Activated naive CD8-positive, alpha-beta T cell (primary cell): ENCODE measurements at regions not wholly inside any gene's neighbourhood (a gene's known extent, or its start where the extent isn't known, plus 50 kb on each side); places are given as distances from the start of the nearest gene placed in this dataset.
"Not testable (repeated sequence)": the region's sequence is repeated elsewhere in the genome, so short reads cannot be mapped to it uniquely, and the experiment has no call there.

Experiments used
- H3K27ac Mint-ChIP-seq: one replicate; pipeline ENCODE4 v1.8.0; 2021; ENCODE audit warnings: mixed read lengths
- H3K27me3 Mint-ChIP-seq: one replicate; pipeline ENCODE4 v1.8.0; 2021; ENCODE audit warnings: mixed read lengths
- H3K36me3 Mint-ChIP-seq: one replicate; pipeline ENCODE4 v1.8.0; 2021; ENCODE audit warnings: mixed read lengths
- H3K4me1 Mint-ChIP-seq: one replicate; pipeline ENCODE4 v1.8.0; 2021; ENCODE audit warnings: low read depth, mixed read lengths
- H3K4me3 Mint-ChIP-seq: one replicate; pipeline ENCODE4 v1.8.0; 2021; ENCODE audit warnings: mild to moderate bottlenecking, mixed read lengths
- H3K9me3 Mint-ChIP-seq: one replicate; pipeline ENCODE4 v1.8.0; 2021; ENCODE audit warnings: low read depth, mixed read lengths

DNA sequence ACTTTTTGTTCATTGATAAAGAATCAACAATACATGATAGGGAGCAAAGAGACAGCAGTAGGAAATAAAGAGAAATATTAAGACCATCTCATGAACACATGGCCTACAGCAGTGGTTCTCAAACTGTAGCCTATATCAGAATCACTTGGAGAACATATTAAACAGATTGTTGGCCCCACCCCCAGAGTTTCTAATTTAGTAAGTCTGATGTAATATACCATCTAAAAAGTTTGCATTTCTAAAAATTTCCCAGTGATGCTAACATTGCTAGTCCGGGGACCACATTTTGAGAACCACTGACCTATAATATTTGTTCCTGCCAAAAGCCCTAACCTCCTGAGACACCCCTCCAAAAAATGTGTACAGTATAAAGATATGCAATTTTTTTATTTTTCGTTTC, 306.2 kb upstream of the NREP start:
- Mint-ChIP-seq H3K4me1 (no peaks in the 10 kb centered on the region), H3K4me3 (no peak overlapping the region), H3K27me3 (peaks cover 2% of the 10 kb centered on the region)

DNA sequence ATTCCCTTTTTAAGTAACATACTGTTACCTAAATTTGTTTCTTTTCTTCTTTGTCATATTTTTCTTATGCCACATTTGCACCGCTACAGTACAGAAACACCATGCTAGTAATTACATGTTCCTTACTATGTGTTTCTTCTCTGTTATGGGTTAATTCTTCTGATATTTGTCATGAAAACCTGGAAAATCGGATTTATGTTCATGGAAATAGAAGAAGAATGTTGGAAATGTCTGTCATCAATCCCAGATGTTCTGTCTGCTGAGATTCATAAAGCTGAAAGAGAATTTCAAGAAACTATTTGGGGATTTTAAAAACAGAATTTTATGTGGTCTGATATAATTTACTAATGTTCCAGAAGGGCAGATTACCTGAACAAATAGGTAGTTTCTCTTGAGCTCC, 305.2 kb upstream of the NREP start:
- Mint-ChIP-seq H3K9me3 (no peaks in the 10 kb centered on the region), H3K27ac (no peak overlapping the region), H3K36me3 (no peaks in the 10 kb centered on the region), H3K27me3 (peaks cover under 1% of the 10 kb centered on the region), H3K4me3 (no peak overlapping the region), H3K4me1 (no peaks in the 10 kb centered on the region)

More for the DNA sequence above, 306.2 kb upstream of the NREP start:
- H3K9me3 Mint-ChIP-seq: no peaks in the 10 kb centered on the region
- no peak overlapping the region for H3K27ac Mint-ChIP-seq
- H3K36me3 Mint-ChIP-seq: no peaks in the 10 kb centered on the region

DNA sequence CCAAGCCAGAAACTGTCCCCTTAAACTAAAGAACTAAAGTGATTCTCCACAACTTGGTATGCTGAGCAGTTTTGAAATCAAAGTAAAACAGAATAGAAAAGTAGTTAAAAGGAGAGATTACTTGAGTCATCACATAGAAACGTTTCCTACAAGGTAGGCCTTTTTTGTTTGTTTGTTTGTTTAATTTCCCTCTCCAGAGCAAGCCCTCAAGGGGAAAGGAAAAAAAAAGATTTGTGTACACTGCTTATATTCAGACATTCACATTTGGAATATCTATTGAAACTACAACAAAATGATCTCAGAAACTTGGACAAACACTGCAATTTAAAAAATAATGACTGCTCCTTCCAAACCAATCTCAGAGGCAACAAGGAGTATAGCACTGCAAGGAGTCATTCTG, 304.7 kb upstream of the NREP start:
- Mint-ChIP-seq H3K27ac (no peak overlapping the region), H3K27me3 (no peaks in the 10 kb centered on the region), H3K36me3 (no peaks in the 10 kb centered on the region), H3K9me3 (no peaks in the 10 kb centered on the region), H3K4me1 (no peaks in the 10 kb centered on the region), H3K4me3 (no peak overlapping the region)

DNA sequence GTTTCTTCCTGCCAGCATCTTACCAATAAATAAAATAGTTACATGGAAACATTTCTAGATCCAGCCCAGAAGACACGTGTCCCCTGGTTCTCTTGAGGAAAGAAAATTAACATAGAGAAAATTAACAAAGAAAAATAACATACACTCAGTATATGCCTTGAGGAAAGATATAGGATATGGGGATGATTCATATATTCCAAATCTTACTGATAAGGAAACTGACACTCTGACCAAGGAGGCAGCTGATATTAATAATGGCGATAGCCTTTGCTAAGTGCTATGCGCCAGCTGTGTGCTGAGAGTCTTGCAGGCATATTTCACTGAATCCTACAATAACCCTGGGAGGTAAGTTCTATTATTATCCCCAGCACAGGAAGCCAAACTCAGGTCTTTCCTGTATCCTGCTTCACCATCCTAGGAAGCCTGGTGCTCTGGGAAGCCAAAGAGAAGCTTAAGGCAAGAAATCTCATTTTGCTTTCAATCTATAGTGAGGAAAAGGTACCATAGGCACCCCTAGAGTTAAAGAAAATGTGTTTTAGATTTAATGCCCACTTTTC, 302.7 kb upstream of the NREP start:
- Mint-ChIP-seq H3K27me3 (peaks cover 7% of the 10 kb centered on the region), H3K4me1 (no peaks in the 10 kb centered on the region), H3K27ac (no peak overlapping the region), H3K4me3 (no peak overlapping the region), H3K36me3 (no peaks in the 10 kb centered on the region), H3K9me3 (peaks cover 8% of the 10 kb centered on the region)

DNA sequence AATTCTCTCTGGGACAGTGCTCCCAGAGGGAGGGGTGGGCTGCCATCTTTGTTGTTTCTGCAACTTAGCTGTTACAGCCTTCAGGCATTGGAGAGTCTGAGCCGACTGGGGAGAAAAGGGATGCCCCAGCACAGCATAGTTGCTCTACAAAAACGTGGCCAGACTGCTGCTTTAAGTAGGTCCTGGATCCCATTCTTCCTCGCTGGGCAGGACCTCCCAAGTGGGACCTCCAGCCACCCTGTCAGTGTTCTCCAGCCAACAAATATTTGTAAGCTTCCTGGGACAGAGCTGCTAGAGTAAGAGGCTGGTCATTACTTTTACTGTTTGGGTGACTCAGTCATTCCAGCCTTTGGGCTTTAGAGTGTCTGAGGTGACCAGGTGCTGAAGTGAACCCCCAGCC, 292.7 kb upstream of the NREP start:
- Mint-ChIP-seq H3K4me3 (no peak overlapping the region), H3K36me3 (no peaks in the 10 kb centered on the region), H3K9me3 (no peaks in the 10 kb centered on the region), H3K4me1 (no peaks in the 10 kb centered on the region), H3K27ac (no peak overlapping the region), H3K27me3 (peaks cover 7% of the 10 kb centered on the region)

DNA sequence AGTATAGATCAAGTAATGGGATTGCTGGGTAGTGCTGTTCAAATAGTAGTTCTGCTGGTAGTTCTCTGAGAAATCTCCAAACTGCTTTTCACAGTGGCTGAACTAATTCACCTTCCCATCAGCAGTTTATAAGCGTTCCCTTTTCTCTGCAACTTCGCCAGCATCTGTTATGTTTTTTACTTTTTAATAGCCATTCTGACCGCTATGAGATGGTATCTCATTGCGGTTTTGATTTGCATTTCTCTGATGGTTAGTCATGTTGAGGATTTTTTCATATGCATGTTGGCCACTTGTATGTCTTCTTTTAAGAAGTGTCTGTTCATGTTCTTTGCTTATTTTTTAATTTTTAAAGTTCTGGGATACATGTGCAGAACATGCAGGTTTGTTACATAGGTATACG, 279.2 kb upstream of the NREP start:
- no peak overlapping the region for H3K4me3 Mint-ChIP-seq
- H3K27me3 Mint-ChIP-seq: peaks cover 1% of the 10 kb centered on the region
- no peaks in the 10 kb centered on the region for H3K36me3 Mint-ChIP-seq
- no peak overlapping the region for H3K27ac Mint-ChIP-seq
- no peaks in the 10 kb centered on the region for H3K4me1 Mint-ChIP-seq
- peaks cover 3% of the 10 kb centered on the region for H3K9me3 Mint-ChIP-seq

DNA sequence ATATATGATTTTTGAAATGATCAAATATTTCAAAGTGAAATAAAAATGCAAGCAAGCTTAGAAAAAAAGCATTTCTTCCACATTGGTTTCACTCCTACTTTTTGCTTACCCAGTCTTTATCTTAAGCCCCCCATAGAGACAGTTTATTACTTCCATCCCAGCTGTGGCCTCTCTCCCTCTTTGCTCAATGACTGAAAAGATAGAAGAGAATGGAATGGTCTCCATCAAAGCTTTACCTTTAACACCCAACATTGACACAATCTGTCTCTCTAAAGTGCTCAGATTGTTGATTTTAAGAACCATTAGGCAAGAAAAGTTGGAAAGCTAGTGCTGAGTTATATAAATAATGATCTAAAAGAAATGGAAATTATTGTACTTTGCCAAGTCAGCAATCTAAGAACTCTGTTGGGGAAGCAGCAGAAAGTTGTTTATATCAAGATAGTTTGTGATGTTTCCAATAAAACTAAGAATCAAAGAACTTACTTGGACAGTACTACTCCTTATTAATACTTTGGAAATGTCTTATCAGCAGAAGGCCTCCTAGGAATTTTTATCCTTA, 277.5 kb upstream of the NREP start:
- no peaks in the 10 kb centered on the region for H3K4me1 Mint-ChIP-seq
- H3K27ac Mint-ChIP-seq: peak overlapping the region; percentile 36
- H3K36me3 Mint-ChIP-seq: no peaks in the 10 kb centered on the region
- peaks cover 6% of the 10 kb centered on the region for H3K9me3 Mint-ChIP-seq
- H3K4me3 Mint-ChIP-seq: no peak overlapping the region
- H3K27me3 Mint-ChIP-seq: peaks cover 1% of the 10 kb centered on the region

DNA sequence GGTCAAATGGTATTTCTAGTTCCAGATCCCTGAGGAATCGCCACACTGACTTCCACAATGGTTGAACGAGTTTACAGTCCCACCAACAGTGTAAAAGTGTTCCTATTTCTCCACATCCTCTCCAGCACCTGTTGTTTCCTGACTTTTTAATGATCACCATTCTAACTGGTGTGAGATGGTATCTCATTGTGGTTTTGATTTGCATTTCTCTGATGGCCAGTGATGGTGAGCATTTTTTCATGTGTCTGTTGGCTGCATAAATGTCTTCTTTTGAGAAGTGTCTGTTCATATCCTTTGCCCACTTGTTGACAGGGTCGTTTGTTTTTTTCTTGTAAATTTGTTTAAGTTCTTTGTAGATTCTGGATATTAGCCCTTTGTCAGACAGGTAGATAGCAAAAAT, 269.9 kb upstream of the NREP start:
- not testable (repeated sequence) for H3K4me3 Mint-ChIP-seq, H3K4me1 Mint-ChIP-seq, H3K27ac Mint-ChIP-seq, H3K27me3 Mint-ChIP-seq, H3K36me3 Mint-ChIP-seq
- H3K9me3 Mint-ChIP-seq: peaks cover 12% of the 10 kb centered on the region

DNA sequence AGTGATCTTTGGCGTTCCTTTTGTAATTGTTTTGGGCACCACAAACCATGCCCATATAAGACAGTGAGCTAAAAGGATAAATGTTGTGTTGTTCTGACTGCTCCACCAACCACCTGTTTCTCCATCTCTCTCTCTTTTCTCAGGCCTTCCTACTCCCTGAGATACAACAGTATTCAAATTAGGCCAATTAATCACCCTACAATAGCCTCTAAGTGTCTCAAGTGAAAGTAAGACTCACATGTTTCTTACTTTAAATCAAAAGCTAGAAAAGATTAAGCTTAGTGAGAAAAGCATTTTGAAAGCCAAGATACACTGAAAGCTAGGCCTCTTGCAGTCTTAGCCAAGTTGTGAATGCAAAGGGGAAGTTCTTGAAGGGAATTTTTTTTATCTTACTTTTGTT, 268.8 kb upstream of the NREP start:
- Mint-ChIP-seq H3K4me1 (no peaks in the 10 kb centered on the region), H3K27ac (no peak overlapping the region), H3K9me3 (peaks cover 12% of the 10 kb centered on the region), H3K4me3 (no peak overlapping the region), H3K27me3 (no peaks in the 10 kb centered on the region), H3K36me3 (no peaks in the 10 kb centered on the region)

DNA sequence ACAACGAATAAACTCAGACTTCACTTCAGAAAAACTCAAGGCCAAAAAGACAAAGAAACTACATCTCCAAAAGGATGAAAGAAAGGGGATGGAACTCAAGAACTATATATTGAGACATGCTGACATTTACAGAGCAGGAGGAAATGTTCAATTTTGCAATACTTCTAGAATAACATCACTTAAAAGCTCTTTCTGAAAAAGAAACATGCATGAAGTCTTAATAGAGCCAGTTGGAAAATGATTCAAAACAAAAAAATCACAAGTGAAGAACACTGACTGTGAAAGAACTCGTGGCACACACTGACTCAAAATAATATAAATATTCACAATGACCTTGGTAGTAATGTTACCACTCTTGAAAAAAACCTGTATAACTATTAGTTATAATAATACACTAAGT, 267.8 kb upstream of the NREP start:
- no peak overlapping the region for H3K4me3 Mint-ChIP-seq
- H3K27ac Mint-ChIP-seq: no peak overlapping the region
- peaks cover 5% of the 10 kb centered on the region for H3K9me3 Mint-ChIP-seq
- no peaks in the 10 kb centered on the region for H3K4me1 Mint-ChIP-seq
- H3K27me3 Mint-ChIP-seq: no peaks in the 10 kb centered on the region
- no peaks in the 10 kb centered on the region for H3K36me3 Mint-ChIP-seq

DNA sequence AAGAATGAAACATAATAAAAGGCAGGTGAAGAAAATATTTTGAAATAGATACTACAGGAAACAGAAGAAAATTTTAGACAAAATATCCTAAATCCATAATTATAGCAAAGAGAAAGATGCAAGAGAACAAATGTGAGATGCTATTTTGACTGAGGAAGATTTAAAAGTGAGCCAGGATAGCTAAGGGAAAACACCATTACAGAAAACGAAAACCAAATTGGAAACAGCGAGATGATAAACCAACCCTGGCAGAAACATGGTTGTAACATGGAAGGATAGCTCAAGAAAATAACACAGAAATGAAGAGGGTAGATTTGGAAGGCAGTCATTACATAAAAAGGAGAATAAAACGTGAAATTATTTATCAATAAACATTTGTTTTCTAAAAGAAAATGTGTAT, 267.2 kb upstream of the NREP start:
- Mint-ChIP-seq H3K36me3 (no peaks in the 10 kb centered on the region), H3K27me3 (no peaks in the 10 kb centered on the region), H3K4me3 (no peak overlapping the region), H3K9me3 (peaks cover 5% of the 10 kb centered on the region), H3K4me1 (no peaks in the 10 kb centered on the region), H3K27ac (no peak overlapping the region)

DNA sequence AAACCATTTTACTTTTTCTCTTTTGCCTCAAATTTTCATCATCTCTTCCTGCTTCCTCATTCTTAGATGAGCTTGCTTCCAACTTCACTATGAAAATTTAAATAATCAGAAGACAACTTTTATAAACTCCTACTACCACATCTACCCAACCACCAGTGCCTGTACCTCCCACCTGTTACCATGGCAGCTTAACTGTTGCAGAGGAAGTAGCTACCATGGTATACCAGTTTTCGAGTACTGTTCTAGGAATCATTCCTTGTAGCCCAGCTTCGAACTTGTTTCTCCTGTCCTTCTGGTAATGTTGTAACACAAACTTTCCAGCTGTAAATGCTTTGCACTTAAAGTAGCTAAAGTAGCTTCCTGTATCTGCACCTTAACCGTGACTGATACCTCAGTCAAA, 266.8 kb upstream of the NREP start:
- no peak overlapping the region for H3K4me3 Mint-ChIP-seq
- no peaks in the 10 kb centered on the region for H3K36me3 Mint-ChIP-seq
- no peaks in the 10 kb centered on the region for H3K4me1 Mint-ChIP-seq
- H3K27ac Mint-ChIP-seq: no peak overlapping the region
- H3K27me3 Mint-ChIP-seq: no peaks in the 10 kb centered on the region
- peaks cover 5% of the 10 kb centered on the region for H3K9me3 Mint-ChIP-seq

DNA sequence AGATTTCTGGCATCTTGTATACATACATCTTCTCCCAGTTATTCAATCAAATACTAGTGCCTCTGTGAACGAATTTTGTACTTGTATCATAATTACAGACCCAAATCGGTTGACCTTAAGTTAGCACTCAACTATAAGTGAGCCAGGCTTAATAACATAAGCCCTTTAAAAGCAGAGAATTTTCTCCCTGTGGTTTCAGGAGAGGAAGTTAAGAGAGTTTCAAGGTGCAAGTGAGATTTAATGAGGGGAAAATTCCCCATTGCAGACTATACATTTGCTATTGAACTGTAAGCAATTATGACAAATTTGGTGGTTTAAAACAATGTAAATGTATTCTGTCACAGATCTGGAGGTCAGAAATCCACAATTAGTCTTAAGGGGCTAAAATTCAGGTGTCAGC, 261.9 kb upstream of the NREP start:
- no peaks in the 10 kb centered on the region for H3K9me3 Mint-ChIP-seq
- H3K4me1 Mint-ChIP-seq: no peaks in the 10 kb centered on the region
- no peak overlapping the region for H3K4me3 Mint-ChIP-seq
- H3K27ac Mint-ChIP-seq: no peak overlapping the region
- no peaks in the 10 kb centered on the region for H3K36me3 Mint-ChIP-seq
- no peaks in the 10 kb centered on the region for H3K27me3 Mint-ChIP-seq

DNA sequence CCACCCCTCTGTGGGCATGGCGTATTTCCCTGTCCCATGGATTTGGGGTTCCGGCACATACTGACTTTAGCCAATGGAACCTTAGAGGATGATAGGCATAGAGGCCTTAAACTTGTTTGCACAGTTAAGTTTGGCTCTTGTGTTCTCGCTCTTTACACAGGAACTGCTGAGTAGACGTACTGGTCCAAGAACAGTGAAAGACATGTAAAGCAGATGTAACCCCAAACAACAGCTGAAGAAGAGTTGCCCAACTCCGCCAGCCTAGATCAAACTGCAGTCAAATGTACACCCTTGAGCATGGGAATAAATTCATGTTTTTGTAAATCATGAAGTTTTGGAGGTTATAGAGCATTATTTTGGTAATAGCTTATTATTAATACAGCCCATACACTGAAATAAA, 260.0 kb upstream of the NREP start:
- Mint-ChIP-seq H3K4me3 (no peak overlapping the region), H3K4me1 (no peaks in the 10 kb centered on the region), H3K27me3 (no peaks in the 10 kb centered on the region), H3K36me3 (no peaks in the 10 kb centered on the region), H3K9me3 (no peaks in the 10 kb centered on the region), H3K27ac (no peak overlapping the region)

DNA sequence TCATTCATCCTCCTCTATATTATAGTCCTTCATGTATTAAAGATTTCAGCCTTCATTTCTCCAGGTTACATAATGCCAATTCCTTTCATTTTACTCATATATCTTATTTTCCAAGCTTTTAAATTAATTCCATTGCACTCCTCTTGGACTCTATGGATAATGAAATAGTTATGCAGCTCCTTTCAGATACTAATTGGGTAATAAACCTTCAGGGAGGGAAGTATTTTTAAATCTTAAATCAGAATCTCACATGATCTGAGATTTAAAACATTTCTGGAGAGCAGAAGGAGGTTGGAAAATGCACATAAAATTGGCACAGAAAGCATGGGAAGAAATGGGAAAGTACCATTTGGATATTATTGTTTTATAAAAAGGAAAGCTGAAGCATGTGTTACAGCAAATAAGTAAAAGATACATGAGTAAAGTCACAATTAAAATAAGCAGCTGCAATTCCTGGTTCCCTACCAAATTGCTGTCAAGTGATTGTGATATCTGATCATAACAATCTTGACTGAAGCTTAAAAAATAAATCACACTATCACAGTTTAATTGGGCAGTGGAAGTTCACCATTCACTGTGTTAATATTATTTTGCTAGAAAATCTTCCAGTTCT, 257.9 kb upstream of the NREP start:
- Mint-ChIP-seq H3K36me3 (no peaks in the 10 kb centered on the region), H3K27ac (no peak overlapping the region), H3K9me3 (no peaks in the 10 kb centered on the region), H3K4me1 (no peaks in the 10 kb centered on the region), H3K4me3 (no peak overlapping the region), H3K27me3 (peaks cover 1% of the 10 kb centered on the region)

DNA sequence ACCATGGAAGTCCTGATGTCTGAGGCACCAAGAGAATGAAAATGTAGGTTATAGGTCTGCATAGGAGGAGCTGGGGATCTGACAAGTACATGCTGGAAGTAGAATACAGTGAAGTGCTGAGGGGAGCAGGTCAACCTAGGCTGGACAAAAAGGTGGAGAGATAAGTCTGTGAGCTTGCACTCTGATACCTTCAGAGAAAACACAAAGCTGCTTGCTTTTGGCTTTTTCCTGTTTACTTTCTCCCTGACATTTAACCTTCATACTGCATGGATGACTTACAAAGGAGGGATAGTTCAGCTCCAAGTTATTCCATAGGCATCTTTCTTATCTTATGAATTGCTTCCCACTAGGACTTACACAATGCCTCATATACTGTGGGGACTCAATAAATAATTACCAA, 256.7 kb upstream of the NREP start:
- Mint-ChIP-seq H3K4me1 (no peaks in the 10 kb centered on the region), H3K36me3 (no peaks in the 10 kb centered on the region), H3K4me3 (no peak overlapping the region), H3K9me3 (no peaks in the 10 kb centered on the region), H3K27me3 (peaks cover 1% of the 10 kb centered on the region), H3K27ac (no peak overlapping the region)
